H54 (cell line): ENCODE measurements at regions not wholly inside any gene's neighbourhood (a gene's known extent, or its start where the extent isn't known, plus 50 kb on each side); places are given as distances from the start of the nearest gene placed in this dataset.

Experiments used
- DNase-seq: peaks from one replicate; pipeline ENCODE4 v3.0.0; 2011; ENCODE audit warnings: low spot score, mixed read lengths; ENCODE audit not compliant: insufficient read length
- FAIRE-seq: peaks from 3 replicates; lab custom pipeline; 2011; peaks lifted over from hg19 to GRCh38; lab: Jason Lieb, UNC
- POLR2A ChIP-seq: IDR thresholded peaks from 2 replicates; pipeline ENCODE4 v1.6.1; 2011; ENCODE audit warnings: low read depth, mild to moderate bottlenecking, low read length

DNA sequence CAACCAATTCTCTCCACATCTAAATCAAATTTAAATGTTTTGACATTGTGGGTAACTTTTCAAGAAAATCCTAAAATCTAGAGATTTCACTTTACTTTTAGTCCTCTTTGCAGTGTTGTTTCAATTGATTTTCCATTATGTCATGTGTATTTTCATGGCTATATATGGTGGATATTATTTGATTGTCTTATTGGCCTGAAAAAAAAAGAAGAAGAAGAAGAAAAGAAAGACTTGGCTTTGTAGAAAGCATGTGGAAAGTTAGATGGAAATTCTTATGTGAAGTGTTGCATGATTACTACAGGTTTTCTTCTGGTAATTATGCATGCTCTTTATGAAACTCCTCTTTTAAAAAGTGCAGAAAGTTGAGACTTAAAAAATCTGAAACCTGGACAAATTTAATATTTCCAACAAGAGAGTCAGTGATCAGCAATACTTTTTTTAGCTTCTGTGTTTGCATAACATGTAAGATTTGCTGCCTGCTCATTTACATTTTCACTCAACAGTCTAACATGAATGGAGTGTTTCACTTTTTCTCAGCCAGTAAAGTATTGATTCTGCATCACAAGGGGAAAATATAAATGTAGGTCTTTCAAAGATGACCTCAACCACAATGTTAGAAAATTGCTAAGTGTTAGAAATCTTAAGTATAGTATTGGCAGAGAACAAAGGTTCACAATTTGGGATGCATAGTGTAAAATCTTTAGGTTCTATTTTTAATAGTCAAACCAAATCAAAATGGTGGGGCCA, 438.7 kb downstream of the BCKDHB start:
- no peak for DNase-seq
- FAIRE-seq, result no peak
- TF ChIP-seq POLR2A, result no peak

DNA sequence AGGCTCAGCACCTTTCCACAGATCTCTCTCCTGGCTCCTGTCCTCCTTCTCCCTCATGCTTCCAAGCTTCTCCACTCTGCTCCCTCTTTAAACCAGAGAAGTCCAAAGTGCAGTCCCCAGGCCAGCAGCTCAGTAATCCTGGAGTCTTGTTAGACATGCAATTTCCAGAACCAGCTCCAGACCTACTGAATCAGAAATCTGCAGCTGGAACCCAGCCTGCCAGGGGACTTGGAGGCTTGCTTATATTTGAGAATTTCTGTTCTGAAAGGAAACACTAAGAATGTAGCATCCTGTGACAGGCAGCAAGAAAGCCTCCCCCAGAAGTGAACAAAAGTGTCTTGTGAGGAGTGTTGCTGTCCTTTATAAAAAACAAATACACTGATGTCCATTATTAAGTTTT, 438.1 kb downstream of the BCKDHB start:
- FAIRE-seq, result no peak
- no peak for TF ChIP-seq POLR2A
- no peak for DNase-seq

DNA sequence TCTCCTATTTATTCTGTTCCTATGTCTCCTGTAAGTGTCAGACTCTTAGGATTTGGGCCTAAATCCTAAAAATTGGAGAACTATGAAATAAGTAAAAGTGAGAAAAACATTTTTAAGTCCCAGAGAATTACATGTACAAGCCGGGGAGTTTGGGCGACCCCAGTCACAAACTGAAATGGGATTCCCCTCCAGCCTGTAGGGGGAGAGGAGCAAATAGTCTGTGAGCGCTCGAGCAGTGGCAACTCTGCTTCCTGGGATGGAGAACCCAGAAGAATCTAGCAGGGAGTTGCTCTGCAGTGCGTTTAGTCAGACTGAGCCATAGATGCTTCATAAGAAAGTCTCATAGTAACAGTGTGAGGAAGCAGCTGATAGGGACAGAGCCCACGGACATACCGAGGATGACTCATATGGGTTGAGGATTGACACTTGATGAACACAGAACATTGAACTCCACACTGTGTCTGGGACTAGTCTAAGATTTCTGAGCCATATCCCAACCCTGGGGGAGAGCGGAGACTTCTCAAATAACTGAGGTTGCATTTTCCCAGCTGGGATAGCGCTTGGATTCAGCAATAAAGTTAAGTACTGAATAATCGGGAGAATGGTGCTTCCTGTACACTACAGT, 437.2 kb downstream of the BCKDHB start:
- no peak for TF ChIP-seq POLR2A
- FAIRE-seq (peak; percentile 89), DNase-seq (peak; percentile 7)

DNA sequence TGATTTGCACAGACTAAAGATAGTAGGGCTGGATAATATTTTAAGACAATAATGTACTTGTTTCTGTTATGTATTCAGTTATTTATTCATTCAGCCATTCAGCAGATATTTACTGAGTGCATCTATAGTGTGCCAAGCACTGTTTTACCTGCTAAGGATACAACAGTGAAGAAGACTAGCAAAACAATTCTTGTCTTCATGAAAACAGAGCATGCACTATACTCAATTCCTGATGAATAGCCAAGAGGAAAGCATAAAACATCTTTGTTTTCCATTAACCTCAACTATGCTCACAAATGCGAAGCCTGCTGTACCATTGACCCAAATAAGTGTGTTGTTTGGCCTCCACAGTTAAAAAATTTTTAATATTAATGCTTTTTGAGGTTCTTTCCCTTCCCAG, 436.7 kb downstream of the BCKDHB start:
- no peak for TF ChIP-seq POLR2A
- no peak for FAIRE-seq
- DNase-seq, result no peak

DNA sequence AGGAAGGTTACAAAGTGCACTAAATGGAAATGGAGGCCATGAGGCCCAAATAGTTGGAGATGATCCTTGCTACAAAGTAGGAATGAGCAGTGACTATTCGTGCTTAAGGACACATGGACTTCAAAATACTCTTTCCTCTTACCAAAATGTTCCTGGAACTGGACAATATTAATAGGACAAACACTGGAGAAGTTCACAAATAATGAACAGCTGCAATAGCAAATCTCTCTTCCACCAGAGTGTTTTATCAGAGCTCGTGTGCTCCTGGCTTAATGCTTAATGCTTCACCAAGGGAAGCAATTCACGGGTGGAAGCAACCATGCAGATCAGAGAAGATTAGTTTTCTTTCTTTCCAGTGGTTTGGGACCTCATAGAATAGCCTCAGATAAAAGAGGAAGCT, 435.4 kb downstream of the BCKDHB start:
- FAIRE-seq (no peak), DNase-seq (no peak)
- no peak for TF ChIP-seq POLR2A

DNA sequence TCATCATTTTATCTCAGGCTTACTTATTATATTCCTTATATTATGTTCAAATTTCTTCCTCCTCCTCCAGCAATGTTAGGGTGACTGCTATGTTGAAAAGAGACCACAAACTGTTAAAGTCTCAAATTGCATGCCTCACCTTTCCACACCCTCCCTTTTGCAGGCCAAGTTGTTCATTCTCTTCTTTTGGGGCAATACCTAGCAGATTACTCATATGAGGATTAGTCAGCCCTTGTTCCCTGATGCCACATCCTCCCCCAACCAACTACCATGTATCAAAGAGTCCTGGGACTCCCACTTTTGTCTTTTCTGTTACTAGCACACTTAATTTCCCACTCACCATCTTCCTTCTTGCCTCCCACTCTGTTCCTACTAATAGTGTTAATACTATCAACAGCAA, 434.7 kb downstream of the BCKDHB start:
- DNase-seq (peak; percentile 31), FAIRE-seq (peak; percentile 98)
- TF ChIP-seq POLR2A, result no peak

DNA sequence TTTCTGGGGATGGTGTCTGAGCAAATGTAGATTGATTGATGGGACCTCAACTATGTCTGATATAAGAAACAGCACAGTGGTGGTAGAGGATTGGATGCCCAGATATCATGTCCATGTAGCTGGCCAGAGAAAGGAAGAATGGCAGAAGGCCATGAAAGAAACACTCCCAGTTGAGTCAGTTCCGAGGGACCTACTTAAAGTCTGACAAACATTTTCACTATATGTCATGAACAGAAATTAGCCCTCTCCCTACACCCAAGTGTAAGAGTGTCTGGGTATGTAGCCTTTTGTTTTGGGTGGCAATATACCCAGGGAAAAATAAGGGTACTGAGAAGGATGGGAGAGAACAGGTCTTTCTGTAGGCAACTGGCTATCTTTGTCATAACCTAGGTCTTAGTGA, 434.2 kb downstream of the BCKDHB start:
- FAIRE-seq, result peak; percentile 77
- no peak for DNase-seq
- TF ChIP-seq POLR2A, result no peak

DNA sequence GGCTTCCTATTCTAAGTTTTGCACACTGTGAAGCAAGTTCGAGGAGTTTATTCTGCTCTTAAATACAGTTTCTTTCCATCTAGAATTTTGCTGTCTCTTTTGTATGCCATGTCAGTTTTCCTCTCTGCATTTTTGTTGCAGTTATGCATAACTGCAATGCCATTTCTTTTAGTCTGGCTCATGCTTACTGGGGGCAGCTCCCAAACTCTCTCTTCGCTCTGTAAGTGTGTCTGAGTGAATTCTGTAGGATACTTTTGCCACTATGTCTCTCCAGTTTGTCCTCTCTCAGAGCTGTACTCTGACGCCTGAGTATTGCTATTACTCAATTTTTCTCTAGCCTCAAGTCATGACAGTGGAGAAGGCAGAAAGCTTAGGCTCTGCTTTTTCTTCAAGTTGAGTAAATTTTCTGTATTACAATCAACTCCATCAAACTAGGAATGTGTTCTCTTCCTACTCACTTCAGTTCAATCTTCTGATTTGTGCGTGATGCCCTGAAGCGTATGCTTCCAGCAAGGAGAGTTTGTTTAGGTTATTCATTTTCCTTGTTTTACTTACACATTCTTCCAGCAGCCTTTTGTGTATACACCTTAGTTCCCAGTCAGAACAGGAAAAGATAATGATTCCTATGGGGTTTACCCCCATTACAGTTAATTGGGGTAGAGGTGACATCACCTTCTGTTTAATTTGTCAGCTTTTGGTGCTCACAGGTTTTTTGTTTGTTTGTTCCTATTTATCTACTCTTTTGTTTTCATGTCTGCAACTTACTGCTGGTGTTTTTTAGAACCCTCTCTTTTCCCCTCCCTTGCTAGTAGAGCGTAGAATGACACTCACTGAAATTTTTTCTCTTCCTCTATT, 430.9 kb downstream of the BCKDHB start:
- TF ChIP-seq POLR2A, result no peak
- no peak for DNase-seq
- no peak for FAIRE-seq

DNA sequence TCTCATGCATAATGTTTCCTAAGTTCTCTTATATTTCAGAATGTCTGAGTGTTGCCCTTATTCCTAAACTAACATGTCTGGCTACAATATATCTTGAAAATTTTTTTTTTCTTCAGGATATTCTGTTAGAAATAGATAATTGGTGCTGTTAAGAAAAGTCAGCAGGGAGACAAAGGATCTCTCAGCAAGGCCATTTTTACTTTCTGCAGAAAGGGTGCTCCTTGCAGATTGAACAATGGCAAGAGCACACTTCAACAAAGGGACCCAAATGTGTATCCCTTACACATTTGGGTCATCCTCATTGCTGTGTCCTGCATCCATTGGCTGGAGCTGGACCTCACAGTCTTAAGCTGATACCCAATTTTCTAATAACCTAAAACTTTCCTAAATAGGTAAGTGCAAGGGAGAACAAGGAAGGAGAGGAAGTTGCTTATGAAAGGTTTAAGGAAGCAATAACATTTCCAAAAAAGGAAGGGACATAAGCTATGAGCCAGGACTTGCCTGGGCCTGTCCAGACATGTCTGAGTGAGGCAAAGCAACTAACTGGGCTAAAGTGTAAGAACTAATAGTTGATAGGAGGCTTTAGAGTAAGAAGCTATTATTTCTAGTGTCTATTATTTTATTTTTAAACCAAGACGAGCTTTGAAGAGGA, 429.6 kb downstream of the BCKDHB start:
- FAIRE-seq, result no peak
- no peak for TF ChIP-seq POLR2A
- DNase-seq, result no peak

DNA sequence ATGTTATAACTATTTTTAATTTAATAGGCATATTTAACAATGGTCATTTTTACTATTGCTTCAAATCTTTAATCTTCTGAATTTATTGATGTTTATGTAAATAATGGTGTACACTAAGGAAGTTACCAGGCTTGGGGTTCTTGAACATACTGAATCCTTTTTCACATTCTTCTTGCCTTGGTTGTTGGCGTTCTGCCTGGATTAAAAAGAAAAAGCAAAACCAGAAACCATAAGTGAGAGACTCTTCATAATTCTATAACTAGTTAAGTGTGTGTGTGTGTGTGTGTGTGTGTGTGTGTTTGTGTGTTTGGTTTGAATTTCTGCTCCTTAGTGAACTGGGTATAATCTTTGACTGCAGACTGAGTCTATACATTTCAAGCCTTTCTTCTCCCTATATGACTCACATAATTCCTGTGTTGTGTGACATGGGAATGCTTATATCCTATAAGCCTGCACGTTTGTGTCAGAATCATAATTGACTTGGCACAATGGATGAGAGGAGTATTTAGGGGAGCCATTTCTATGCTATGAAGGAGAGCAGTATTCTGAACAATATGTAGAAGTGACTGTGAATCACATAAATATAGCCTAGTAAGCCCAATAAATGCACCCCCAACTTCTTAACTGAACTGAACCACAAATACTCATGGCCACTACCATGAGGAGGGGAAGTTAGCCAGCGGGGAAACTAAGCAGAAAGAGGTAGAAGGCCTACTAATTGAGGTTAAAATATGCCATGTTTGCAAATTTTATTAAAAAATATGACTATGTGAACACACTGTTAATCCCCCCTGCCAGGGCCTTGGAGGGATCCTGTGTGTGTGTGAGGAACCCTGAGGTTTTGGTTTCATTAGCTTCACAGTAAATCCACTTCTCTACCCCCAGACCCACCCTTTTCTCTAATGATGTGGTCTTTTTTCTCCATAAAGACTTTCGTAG, 425.5 kb downstream of the BCKDHB start:
- DNase-seq, result no peak
- TF ChIP-seq POLR2A, result no peak
- FAIRE-seq, result no peak

DNA sequence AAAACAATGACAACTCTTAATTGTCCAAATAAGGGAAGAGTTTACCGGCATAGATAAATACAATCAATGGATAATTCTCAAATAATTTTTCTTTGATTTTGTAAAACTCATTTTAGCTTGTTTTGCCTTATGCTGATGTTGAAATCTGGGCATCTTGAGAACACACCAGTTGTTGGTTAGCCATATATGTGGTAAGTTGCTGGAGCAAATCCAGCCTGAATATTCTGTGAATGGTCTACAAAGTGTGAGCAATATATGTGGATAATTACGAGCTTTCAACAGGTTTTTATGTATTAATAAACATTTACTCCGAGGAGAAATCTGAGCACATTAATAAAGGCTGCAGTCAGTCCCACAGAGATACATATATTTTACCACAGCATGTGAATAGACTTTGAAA, 423.6 kb downstream of the BCKDHB start:
- TF ChIP-seq POLR2A, result no peak
- DNase-seq (no peak), FAIRE-seq (peak; percentile 6)

DNA sequence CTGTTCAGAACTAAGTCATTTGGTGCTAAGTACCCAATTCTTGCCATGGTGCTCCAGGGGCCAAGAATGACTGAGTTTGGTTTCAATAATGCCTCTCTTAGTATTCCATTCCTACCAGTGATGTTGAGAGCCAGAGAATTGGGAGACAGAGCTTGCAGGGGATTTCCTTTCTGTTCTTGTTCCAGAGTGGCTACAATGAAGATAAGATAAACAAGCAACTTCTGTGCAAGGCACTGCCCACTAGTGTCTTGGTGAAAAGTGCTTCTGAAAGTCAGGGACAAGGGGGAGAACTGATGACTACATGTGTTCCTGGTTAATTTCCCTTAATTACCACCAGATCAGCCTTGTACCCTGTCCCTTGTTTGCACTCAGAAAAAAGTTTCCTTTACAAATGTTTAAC, 421.6 kb downstream of the BCKDHB start:
- DNase-seq, result no peak
- TF ChIP-seq POLR2A, result no peak
- no peak for FAIRE-seq
